ENCODE measurements at regions not wholly inside any gene's neighbourhood (a gene's known extent, or its start where the extent isn't known, plus 50 kb on each side); places are given as distances from the start of the nearest gene placed in this dataset.
A peak's percentile ranks its signal among the peaks of the same experiment; 100 is the strongest.
"Not testable (repeated sequence)": the region's sequence is repeated elsewhere in the genome, so short reads cannot be mapped to it uniquely, and the experiment has no call there.

DNA sequence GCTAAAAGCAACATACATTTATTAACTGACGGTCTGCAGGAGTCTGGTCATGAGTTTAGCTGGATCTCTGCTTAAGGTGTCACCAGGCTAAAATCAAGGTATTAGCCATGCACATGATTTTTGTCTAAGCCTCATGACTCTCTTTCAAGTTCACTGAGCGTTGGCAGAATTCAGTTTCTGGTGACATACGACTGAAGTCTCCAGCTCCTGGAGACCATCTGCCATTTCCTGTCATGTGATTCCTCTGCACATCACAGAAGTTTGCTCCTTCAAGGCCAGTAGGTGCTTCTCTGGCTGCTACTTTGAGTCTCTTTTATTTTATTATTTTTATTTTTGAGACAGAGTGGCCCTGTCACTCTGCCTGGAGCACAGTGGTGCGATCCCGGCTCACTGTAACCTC, 148.4 kb upstream of the EYA4 start:
- no peaks in the 10 kb centered on the region for H3K36me3 Mint-ChIP-seq (ENCODE audit: low read depth)
- no peaks in the 10 kb centered on the region for H3K27me3 Mint-ChIP-seq (ENCODE audit: low read depth)
- peaks cover 31% of the 10 kb centered on the region for H3K4me1 Mint-ChIP-seq
- no peaks in the 10 kb centered on the region for H3K9me3 Mint-ChIP-seq
- TF ChIP-seq CTCF (IDR thresholded peaks at IDR 0.05; ENCODE audit: unreplicated experiment in 3 of 3), result no peak
- no peak overlapping the region for H3K27ac Mint-ChIP-seq
- H3K4me3 Mint-ChIP-seq, result no peak overlapping the region

- not testable (repeated sequence) for H3K27ac Mint-ChIP-seq; H3K27me3 Mint-ChIP-seq (ENCODE audit: low read depth); H3K36me3 Mint-ChIP-seq (ENCODE audit: low read depth); H3K9me3 Mint-ChIP-seq; H3K4me3 Mint-ChIP-seq
- peaks cover 31% of the 10 kb centered on the region for H3K4me1 Mint-ChIP-seq
Measured at GRCh38 chr6:133093211-133093610, 147.9 kb upstream of the EYA4 start.

DNA sequence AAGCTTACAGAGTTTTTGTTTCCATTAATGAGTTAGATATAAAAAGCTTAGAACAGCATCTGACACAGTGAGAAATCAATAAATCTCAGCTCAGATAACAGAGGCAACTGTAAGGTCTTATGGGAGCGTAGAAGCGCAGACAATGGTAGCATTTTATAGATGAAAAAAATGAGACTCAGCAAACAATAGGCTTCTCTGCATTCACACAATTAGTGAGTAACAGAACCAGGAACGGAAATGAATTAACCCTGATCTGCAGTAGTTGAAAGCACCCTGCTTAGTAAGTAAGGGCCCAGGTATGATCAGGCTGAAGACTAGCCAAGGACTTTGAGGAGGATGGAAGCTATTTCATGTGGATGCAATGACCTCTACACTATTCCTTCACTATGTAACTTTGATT, 147.2 kb upstream of the EYA4 start:
- no peaks in the 10 kb centered on the region for H3K9me3 Mint-ChIP-seq
- no peaks in the 10 kb centered on the region for H3K27me3 Mint-ChIP-seq (ENCODE audit: low read depth)
- no peak for TF ChIP-seq CTCF (IDR thresholded peaks at IDR 0.05; ENCODE audit: unreplicated experiment in 3 of 3)
- H3K27ac Mint-ChIP-seq, result peak overlapping the region; percentile 10 to 60 (median 53)
- H3K36me3 Mint-ChIP-seq (ENCODE audit: low read depth), result no peaks in the 10 kb centered on the region
- peaks cover 33% of the 10 kb centered on the region for H3K4me1 Mint-ChIP-seq
- H3K4me3 Mint-ChIP-seq, result no peak overlapping the region

DNA sequence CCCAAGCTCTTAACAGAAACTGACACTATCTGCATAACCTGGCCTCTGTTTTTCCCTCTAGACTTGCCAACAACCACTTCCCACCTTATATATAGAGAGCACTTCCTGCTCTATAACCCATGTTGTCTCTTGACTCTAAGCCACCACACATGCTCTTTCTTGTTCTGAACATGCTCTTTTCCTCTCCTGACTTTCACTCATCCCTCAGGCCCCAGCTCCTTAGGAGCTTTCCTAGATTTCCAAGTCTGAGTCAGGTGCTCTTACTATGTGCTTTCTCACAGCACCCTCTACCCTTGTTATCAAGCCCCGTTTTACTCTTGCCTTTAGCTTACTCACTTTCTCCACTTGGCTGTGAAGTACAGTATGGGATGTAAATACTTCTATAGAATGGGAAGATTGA, 143.9 kb upstream of the EYA4 start:
- Mint-ChIP-seq H3K4me1 (peaks cover 44% of the 10 kb centered on the region), H3K27ac (peak overlapping the region in 1 of 3 experiments; percentile 35), H3K4me3 (no peak overlapping the region), H3K9me3 (no peaks in the 10 kb centered on the region), H3K27me3 (ENCODE audit: low read depth) (no peaks in the 10 kb centered on the region), H3K36me3 (ENCODE audit: low read depth) (no peaks in the 10 kb centered on the region)
- TF ChIP-seq CTCF (IDR thresholded peaks at IDR 0.05; ENCODE audit: unreplicated experiment in 3 of 3), result no peak

GRCh38 chr6:133099573-133099972, 141.6 kb upstream of the EYA4 start:
- Mint-ChIP-seq H3K4me1 (peaks cover 38% of the 10 kb centered on the region), H3K27me3 (ENCODE audit: low read depth) (no peaks in the 10 kb centered on the region), H3K4me3 (no peak overlapping the region), H3K27ac (peak overlapping the region in 1 of 3 experiments; percentile 15), H3K9me3 (no peaks in the 10 kb centered on the region), H3K36me3 (ENCODE audit: low read depth) (no peaks in the 10 kb centered on the region)
- no peak for TF ChIP-seq CTCF (IDR thresholded peaks at IDR 0.05; ENCODE audit: unreplicated experiment in 3 of 3)

DNA sequence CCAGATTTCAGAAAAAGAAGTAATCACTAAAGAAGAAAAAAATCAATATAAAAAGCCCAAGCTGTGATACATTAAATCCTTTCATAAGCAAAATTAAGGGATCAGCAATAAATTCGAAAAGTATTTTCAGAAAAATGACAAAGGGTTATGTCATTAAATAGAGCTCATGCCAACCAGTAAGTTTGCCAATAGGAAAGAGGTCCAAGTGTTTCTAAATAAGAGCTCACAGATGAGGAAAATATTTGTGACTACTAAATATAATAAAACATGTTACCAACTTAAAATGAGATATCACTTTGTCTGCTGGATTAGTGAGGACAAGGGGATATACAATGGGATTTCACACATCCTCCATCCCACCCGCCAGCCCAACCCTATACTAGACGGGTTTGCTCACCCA, 140.3 kb upstream of the EYA4 start:
- no peak overlapping the region for H3K27ac Mint-ChIP-seq
- peaks cover 29% of the 10 kb centered on the region for H3K4me1 Mint-ChIP-seq
- no peaks in the 10 kb centered on the region for H3K36me3 Mint-ChIP-seq (ENCODE audit: low read depth)
- no peaks in the 10 kb centered on the region for H3K9me3 Mint-ChIP-seq
- H3K27me3 Mint-ChIP-seq (ENCODE audit: low read depth), result no peaks in the 10 kb centered on the region
- TF ChIP-seq CTCF (IDR thresholded peaks at IDR 0.05; ENCODE audit: unreplicated experiment in 3 of 3), result no peak
- no peak overlapping the region for H3K4me3 Mint-ChIP-seq
